Left cardiac atrium (tissue), 4 donors: ENCODE measurements at regions not wholly inside any gene's neighbourhood (a gene's known extent, or its start where the extent isn't known, plus 50 kb on each side); places are given as distances from the start of the nearest gene placed in this dataset.
"Not testable (repeated sequence)": the region's sequence is repeated elsewhere in the genome, so short reads cannot be mapped to it uniquely, and the experiment has no call there.

Experiments
- ATAC-seq, 2 donors: fragments of 200-7000 bp; cut with Tn5 transposase; one replicate each; pipeline ENCODE4 v1.9.1; 2020; ENCODE audit warnings: mild to moderate bottlenecking in 2 of 2, moderate library complexity in 2 of 2
- DNase-seq: peaks from one replicate; pipeline ENCODE4 v3.0.0-alpha.2; 2020
- intact Hi-C, 2 donors: fragments of 100-400 bp; cut with DNase I; formaldehyde crosslinking; loops; one replicate each; pipeline versions ENCODE4 v1.14.1 to v1.15.1; 2022 to 2023
- donor health status: DM: no; HTN: yes; CAD: no.
- donor health status: DM: no; HTN: yes; CAD: no; lungs with severe emphysema.
- donor health status: DM: yes; HTN: yes; CAD: no.
- donor health status: Dilated cardiomyopathy.

DNA sequence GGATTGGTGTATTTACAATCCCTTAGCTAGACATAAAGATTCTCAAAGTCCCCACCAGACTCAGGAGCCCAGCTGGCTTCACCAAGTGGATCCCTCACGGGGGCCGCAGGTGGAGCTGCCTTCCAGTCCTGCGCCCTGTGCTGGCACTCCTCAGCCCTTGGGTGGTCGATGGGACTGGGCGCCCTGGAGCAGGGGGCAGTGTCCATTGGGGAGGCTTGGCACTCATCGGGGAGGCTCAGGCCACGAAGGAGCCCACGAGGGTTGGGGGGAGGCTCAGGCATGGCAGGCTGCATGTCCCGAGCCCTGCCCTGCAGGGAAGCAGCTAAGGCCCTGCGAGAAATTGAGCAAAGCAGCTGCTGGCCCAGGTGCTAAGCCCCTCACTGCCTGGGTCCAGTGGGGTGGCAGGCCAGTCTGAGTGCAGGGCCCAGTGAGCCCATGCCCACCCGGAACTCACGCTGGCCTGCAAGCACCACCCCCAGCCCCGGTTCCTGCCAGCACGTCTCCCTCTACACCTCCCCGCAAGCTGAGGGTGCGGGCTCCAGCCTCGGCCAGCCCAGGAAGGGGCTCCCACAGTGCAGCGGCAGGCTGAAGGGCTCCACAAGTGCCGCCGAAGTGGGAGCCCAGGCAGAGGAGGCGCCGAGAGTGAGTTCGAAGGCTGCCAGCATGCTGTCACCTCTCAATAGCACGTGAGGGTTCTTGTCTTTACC, 198.5 kb downstream of the ADRA2C start:
- ATAC-seq, DNase-seq, intact Hi-C loops: not testable (repeated sequence)

DNA sequence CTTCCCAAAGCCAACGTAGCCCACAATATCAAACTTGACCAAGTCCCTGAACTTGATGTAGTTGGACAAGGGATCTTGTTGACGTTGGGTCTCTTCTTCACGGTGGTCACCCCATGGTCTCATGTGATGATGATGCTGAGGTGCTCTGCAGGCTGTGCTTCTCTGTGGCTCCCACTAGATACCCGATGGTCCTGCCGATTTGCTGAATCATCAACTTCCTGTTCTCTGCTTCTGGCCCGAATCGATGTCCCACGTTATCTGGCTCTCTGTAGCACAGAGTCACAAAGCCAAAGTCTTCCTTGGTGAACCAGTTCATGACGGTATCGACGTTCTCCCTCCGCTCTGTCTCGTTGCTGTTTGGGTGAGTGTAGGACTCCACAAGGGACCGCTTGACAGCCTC, 201.0 kb downstream of the ADRA2C start:
- intact Hi-C loops, ATAC-seq, DNase-seq: not testable (repeated sequence)

DNA sequence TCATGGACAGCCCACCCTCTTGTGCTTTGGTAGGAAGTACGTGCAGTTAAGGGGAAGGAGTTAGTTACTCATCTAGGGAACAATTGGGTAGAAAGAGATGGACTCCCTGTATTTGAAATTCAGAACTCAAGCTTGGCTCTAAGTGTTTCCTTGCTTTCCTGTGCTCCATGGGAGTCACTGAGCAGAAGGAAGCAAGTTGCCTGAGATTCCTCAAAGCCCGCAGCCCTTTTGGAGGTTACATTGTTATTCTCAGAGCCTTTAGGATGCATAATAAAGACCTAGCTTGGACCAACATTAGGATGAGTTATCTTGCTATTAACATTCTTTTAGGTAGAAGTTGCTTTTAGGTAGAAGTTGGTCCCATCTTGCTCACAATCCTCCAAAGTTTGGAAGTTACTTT, 206.4 kb downstream of the ADRA2C start:
- ATAC-seq, intact Hi-C loops, DNase-seq: not testable (repeated sequence)

DNA sequence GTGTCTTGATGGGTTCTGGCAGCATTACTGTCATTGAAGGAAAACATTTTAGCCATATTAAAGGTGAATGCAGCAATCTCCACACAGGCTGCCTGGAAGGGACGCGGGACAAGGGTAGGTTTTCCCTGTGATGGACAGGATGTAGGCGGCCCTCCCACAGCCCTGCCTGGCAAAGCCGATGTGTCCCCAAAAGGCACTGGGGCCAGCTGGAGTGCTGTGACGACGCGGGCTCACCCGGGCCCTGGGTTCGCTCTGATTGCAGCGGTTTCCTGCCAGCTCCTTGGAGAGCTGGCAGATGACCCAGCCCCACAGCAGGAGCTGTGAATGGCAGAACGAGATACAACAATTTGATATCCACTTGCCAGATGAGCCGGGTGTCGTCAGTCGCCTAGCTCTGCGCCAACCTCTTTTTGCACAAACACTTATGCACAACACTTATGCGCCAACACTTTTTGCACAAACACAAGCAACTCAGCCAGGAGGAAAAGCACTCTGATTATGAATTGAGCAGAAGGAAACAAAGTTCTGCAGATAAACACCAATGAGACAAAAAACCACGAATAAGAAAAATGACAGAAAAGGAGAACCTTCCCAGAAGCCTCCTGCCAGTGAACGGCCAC, 207.5 kb downstream of the ADRA2C start:
- DNase-seq, ATAC-seq, intact Hi-C loops: not testable (repeated sequence)

DNA sequence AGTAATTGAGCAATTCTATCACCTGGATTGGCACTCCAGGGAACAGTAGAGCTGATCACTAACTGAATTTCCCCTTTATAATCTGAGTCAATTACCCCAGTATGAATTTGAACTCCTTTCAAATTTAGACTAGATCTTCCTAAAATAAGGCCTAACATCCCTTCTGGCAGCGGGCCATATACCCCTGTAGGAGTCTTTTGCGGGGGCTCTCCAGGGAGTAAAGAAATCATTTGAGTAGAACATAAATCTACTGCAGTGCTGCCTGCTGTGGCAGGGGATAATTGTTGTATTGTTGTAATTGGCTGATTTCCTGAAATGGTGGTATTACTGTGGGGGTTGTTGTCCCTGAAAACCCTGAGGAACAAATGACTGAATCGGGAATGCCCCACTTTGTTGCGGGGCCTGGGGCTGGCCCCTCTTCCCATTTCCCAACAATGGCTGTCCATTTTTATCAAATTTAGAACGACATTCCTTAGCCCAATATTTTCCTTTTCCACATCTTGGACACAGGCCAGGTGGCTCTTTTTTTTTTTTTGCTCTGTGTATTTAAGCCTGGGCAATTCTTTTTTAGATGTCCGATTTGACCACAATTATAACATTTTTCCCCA, 217.4 kb downstream of the ADRA2C start:
- intact Hi-C loops, DNase-seq, ATAC-seq: not testable (repeated sequence)

DNA sequence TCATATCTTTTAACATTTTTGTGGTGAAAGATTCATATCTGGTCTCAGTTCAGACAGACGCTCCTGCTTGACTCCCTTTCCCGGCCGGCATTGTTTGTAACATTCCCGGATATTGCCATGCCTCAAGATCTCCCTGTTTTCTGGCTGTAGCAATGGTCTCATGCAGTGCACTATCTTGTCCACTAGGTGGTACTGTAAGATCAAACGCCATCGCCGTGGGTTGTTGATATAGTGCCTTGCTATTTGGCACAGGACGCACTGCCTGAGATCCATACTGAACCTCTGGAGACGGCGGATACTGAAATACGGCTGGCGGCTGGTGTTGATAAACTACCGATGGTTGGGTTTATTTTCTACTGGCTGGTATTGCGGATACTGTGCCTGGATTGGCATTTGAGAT, 218.6 kb downstream of the ADRA2C start:
- DNase-seq = peak; percentile 18
- intact Hi-C loops = loop anchor here in 1 of 2 donors (5.0 kb wide), 1 partner anchor 198 kb away; no protein-coding TSS in a partner anchor
- not testable (repeated sequence) for ATAC-seq

DNA sequence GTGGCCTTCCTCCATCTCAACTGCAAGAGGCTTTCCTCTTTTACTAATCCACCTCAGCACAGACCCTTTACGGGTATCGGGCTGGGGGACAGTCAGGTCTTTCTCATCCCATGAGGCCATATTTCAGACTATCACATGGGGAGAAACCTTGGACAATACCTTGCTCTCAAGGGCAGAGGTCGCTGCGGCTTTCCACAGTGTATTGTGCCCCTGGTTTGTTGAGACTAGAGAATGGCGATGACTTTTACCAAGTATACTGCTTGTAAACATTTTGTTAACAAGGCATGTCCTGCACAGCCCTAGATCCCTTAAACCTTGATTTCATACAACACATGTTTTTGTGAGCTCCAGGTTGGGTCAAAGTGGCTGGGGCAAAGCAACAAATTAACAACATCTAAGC, 220.2 kb downstream of the ADRA2C start:
- intact Hi-C loops = loop anchor here in 1 of 2 donors (5.0 kb wide), 1 partner anchor 196 kb away; no protein-coding TSS in a partner anchor
- DNase-seq, ATAC-seq: not testable (repeated sequence)

DNA sequence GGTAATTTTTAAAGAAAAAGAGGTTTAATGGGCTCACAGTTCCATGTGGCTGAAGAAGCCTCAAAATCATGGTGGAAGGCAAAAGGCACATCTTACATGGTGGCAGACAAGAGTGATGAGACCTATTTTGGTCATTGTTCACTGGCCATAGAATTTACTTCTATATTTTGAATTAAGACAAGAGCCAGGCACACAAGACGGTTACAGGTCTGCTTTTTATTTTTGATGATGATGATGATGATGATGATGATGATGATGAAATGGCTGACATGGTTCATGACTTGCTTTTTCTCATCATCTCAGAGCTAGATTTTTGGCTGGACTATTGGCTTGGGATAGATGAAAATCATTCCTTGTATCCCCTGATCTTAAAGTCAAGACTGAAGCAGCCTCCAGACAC, 229.3 kb downstream of the OTOP1 start:
- not testable (repeated sequence) for ATAC-seq, DNase-seq
- intact Hi-C loops = loop anchor here in 1 of 2 donors (5.0 kb wide), 1 partner anchor 180 kb away; no protein-coding TSS in a partner anchor

DNA sequence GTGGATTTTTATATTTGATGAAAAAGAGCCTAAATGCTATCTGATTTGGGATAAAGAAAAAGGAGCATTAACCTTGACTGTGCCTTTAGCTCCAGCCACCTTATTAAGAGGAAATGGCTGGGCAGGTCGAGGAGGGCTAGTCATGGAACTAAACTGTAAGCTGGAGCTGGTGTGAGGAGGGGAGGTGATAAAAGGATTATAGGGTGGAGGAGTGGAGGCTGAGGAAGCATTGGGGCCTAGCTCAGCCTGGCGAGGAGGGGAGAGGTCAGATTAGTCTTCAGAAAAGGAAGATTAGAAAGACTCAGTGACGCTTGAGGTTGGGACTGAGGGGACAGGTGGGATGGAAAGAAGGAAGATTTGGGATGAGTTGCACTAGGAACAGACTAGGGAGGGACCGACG, 222.7 kb downstream of the OTOP1 start:
- not testable (repeated sequence) for ATAC-seq

DNA sequence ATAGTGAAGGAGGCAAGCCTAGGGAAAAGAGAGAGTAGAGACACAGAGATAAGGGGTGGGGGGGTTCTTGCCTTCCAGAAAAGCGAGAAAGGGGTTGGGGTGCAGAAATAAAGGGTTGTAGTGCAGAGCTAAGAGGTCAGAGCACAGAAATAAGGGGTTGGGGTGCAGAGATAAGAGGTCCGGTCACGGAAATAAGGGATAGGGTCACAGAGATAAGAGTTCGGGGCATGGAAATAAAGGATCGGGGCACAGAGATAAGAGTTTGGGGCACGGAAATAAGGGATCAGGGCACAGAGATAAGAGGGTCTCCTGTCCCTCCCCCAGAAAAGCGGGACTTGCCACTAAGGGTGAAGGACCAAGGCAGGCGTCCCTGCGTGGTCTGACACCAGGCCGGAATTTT, 222.0 kb downstream of the OTOP1 start:
- DNase-seq, ATAC-seq, intact Hi-C loops: not testable (repeated sequence)

More for the DNA sequence above, 222.7 kb downstream of the OTOP1 start:
- DNase-seq, intact Hi-C loops: not testable (repeated sequence)

DNA sequence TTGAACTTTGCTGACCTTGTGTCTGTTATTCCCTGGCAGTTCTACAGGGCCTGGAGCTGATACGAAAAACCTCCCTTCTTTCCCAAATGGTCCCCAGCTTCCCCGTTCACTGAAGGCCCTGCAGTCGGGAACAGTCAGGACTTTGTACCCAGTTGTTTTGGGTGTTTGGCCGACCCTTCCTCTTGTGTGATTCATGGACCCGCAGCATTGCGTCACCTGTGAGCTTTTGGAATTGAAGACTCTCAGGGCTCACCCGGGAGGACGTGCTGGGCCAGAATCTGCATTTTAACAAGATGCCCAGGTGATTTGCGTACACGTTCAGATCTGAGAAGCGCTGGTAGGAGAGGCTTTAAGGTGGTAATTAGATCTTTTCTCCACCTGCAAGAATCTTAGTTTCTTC, 220.4 kb downstream of the OTOP1 start:
- DNase-seq, ATAC-seq, intact Hi-C loops: not testable (repeated sequence)

DNA sequence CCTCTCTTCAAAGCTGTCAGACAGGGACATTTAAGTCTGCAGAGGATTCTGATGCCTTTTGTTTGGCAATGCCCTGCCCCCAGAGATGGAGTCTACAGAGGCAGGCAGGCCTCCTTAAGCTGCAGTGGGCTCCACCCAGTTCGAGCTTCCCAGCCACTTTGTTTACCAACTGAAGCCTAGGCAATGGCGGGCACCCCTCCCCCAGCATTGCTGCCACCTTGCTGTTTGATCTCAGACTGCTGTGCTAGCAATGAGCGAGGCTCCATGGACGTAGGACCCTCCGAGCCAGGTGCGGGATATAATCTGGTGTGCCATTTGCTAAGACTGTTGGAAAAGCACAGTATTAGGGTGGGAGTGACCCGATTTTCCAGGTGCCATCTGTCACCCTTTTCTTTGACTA, 207.7 kb downstream of the OTOP1 start:
- ATAC-seq = not testable (repeated sequence)

DNA sequence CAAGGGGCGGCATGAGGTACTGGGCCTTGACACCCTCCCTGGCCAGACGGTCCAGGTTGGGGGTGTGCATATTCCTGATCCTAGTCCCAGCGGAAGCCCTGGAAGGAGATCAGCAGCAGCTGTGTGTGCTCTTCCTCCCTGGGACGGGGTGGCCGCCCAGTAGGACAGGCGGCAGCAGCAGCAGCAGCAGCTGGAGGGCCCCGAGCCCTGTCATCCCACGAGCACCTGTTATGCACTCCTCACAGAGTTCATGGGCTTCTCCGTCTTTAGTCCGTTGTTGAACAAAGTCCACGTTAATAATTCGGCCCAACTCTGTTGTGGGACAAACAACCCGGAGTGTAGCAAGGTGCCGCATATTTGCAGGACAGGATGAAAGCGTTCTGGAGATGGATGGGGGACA, 205.6 kb downstream of the OTOP1 start:
- DNase-seq, ATAC-seq, intact Hi-C loops: not testable (repeated sequence)

More for the DNA sequence above, 207.7 kb downstream of the OTOP1 start:
- intact Hi-C loops, DNase-seq: not testable (repeated sequence)

DNA sequence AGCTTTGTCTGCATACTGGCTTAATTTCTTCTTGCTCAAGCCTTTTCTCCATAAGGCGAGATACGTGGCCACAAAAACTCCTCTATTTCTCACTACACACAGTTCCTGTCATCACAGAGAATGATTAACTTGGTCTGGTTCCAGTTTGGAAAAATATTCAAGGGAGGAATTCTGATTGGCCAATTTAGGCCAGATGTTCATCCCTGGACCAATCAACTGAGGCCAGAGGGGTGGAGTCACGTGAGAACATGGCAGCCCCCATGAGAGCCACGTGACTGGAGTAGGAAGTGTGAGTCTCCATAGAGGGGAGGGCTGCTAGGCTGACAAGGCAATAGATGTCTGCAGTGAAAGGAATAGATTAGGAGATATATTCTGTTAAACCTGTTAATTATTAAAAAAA, 200.0 kb downstream of the OTOP1 start:
- intact Hi-C loops, ATAC-seq: not testable (repeated sequence)

DNA sequence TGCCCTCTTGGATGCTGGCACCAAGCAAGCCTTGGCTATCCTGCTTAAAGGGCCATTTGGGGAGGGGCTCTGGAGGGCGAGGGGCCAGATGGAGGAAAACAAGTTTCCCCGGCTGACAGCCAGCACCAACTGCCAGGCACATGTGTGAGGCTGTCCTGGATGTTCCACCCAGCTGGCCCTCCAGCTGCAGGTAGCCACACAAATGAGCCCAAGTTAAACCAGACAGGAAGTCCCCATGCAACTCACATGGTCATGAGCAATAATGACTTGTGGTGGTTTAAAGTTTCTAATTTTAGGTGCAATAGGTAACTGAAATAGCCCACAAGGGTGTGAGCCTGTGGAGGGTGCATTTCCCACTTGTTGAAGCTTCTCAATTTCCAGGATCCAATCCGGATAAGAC, 198.0 kb downstream of the OTOP1 start:
- intact Hi-C loops, ATAC-seq, DNase-seq: not testable (repeated sequence)

More for the DNA sequence above, 200.0 kb downstream of the OTOP1 start:
- DNase-seq = not testable (repeated sequence)

DNA sequence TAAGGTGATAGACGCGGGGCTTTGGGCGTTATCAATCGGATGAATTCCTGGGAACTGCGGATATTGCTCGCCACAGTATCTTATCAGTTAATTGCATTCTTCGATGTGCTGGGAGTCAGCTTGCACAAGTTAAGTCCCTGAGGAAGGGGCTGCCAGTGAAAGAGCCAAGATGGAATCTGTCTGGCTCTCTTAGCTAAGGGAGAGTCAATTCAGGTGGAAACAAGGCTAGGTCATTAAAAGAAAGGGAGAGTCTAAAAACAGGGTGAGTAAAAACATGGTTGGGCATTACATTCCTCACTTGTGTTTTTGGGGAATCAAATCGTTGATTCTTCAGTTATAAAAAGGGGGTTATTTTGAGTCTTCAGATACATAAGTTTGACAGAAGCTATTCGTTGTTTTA, 196.2 kb downstream of the OTOP1 start:
- DNase-seq, intact Hi-C loops, ATAC-seq: not testable (repeated sequence)

DNA sequence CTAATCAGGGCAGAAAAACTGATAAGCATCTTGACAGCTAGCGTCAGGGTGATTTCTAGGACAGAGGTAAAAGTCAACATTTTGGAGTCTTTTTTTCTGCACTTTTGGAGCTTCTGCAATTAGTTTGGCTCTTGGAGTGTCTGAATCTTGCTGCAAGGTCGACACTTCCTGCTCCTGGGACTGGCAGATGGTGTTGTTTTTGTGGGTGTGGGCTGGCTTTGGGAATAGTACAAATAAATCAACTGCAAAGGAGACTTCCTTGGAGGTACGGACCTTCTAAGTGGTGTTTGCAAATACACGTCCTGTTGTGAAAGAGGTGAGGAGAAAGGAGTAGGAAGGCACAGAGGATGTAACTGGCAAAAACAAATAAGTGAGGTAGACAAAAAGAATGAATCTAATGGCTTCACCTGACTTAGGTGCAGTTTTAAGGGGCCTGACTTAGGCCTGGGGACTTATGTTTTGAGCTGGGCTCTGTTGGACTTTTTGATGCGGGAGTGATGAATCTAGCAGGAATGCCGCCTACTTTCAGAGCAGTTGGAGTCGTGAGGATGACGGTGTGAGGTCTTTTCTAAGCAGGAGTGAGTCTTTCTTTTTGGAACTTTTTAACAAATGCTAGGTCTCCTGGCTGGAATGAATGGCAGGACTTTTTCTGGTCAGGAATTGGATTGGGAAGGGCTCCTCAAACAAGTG, 195.1 kb downstream of the OTOP1 start:
- DNase-seq, intact Hi-C loops, ATAC-seq: not testable (repeated sequence)

DNA sequence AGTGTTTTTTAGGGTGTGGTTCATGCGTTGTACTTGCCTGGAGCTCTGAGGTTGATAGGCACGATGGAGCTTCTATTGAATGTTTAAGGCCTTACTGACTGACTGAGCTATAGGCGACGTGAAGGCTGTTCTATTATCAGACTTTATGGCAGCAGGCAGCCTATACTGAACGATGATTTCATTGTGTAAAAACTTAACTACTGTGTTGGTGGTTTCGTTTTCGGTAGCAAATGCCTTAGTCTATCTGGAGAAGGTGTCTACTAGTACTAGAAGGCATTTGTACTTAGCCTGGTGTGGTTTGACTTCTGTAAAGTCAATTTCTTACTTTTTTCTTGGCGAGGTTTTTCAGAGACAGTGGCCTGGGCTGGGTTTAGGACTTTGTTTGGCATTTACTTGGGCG, 194.4 kb downstream of the OTOP1 start:
- ATAC-seq, intact Hi-C loops: not testable (repeated sequence)

More for the DNA sequence above, 194.4 kb downstream of the OTOP1 start:
- not testable (repeated sequence) for DNase-seq
